ENCODE measurements at regions not wholly inside any gene's neighbourhood (a gene's known extent, or its start where the extent isn't known, plus 50 kb on each side); places are given as distances from the start of the nearest gene placed in this dataset.
"Not testable (repeated sequence)": the region's sequence is repeated elsewhere in the genome, so short reads cannot be mapped to it uniquely, and the experiment has no call there.

DNA sequence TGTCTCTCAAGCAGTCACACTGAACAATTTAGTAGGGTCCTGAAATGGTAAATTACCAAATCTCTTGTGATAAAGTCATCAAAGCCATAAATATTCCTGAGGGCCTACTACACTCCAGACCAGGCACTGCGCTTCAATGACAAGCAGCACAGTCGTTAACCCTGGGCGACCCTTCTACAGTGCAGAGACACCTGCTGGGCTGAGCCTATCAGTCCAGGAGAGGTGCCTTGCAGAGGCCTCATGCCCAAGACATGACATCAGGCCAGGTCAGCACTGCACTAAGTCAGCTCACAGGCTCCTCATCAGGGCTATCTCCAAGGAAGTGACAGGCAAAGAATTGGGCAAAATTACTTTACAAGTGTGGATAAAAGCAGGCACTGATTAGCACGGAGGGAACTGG, 166.4 kb upstream of the EPB41L3 start:
- Histone ChIP-seq H3K36me3 (ENCODE audit: insufficient read depth, low read length) (no peaks in the 10 kb centered on the region), H3K9me3 (ENCODE audit: low read depth, low read length) (no peaks in the 10 kb centered on the region), H3K9ac (ENCODE audit: insufficient read length) (no peak overlapping the region), H3K27ac (no peak overlapping the region), H3K4me3 (no peak overlapping the region)
- TF ChIP-seq FOXP2 (optimal IDR thresholded peaks at IDR 0.05; ENCODE audit: control extremely low read depth, extremely low read length, insufficient read depth) (no peak), EZH2 (IDR thresholded peaks at IDR 0.05) (no peak), POLR2AphosphoS5 (IDR thresholded peaks at IDR 0.05; ENCODE audit: borderline replicate concordance, low read depth, low read length) (no peak)
- no peak for DNase-seq (ENCODE audit: low read depth, low spot score)

DNA sequence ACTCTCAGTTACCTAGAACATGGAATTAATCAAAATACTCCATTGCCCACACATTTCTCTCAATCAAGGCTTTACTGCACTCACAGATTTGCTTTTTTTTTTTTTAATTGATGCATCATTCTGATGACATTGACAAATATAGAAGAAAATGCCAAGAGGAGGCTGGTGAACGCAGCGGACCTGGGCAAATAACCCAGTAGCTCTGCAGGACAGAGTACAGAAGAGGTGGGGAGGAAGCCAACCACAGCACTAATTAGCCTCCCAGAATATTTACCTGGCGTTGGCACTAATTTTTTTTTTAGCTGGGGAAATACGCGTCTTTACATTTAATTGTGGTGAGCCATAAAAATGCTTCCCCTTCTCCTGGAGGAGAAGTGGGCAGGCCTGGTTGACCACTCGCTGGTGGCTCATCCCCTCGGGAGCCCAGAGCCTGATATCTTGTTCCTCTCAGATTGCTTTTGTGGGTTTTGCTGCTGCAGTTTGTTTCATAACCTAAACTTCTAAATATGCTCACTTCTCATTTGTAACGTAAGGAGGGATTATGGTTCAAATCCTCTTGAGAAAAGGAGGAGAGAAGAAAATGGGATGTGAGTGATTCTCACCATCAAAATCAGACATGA, 165.8 kb upstream of the EPB41L3 start:
- Histone ChIP-seq H3K4me3 (no peak overlapping the region), H3K36me3 (ENCODE audit: insufficient read depth, low read length) (no peaks in the 10 kb centered on the region), H3K9ac (ENCODE audit: insufficient read length) (no peak overlapping the region), H3K9me3 (ENCODE audit: low read depth, low read length) (no peaks in the 10 kb centered on the region), H3K27ac (no peak overlapping the region)
- TF ChIP-seq FOXP2 (optimal IDR thresholded peaks at IDR 0.05; ENCODE audit: control extremely low read depth, extremely low read length, insufficient read depth) (no peak), EZH2 (IDR thresholded peaks at IDR 0.05) (no peak), POLR2AphosphoS5 (IDR thresholded peaks at IDR 0.05; ENCODE audit: borderline replicate concordance, low read depth, low read length) (no peak)
- no peak for DNase-seq (ENCODE audit: low read depth, low spot score)

DNA sequence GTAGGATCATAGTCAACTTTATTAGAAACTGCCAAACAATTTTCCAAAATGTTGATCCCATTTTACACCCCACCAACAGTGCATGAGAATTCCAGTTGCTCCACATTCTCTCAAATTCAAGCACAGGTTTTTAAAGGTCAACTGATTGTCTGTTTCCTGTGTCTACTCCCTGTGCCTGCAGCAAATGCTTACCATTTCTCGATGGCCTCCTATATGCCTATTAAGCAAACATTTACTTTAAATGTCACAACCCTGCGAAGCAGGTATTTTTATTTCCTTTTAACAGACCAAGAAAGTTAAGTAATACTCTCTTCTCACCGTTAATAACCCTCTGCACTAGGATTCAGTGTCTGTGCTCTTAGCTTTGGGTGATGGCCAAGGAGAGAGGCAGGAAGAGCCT, 163.8 kb upstream of the EPB41L3 start:
- H3K4me3 ChIP-seq, result no peak overlapping the region
- DNase-seq (ENCODE audit: low read depth, low spot score), result no peak
- no peak for TF ChIP-seq POLR2AphosphoS5 (IDR thresholded peaks at IDR 0.05; ENCODE audit: borderline replicate concordance, low read depth, low read length)
- TF ChIP-seq FOXP2 (optimal IDR thresholded peaks at IDR 0.05; ENCODE audit: control extremely low read depth, extremely low read length, insufficient read depth), result no peak
- TF ChIP-seq EZH2 (IDR thresholded peaks at IDR 0.05), result no peak
- no peaks in the 10 kb centered on the region for H3K36me3 ChIP-seq (ENCODE audit: insufficient read depth, low read length)
- no peak overlapping the region for H3K9ac ChIP-seq (ENCODE audit: insufficient read length)
- no peak overlapping the region for H3K27ac ChIP-seq
- no peaks in the 10 kb centered on the region for H3K9me3 ChIP-seq (ENCODE audit: low read depth, low read length)

DNA sequence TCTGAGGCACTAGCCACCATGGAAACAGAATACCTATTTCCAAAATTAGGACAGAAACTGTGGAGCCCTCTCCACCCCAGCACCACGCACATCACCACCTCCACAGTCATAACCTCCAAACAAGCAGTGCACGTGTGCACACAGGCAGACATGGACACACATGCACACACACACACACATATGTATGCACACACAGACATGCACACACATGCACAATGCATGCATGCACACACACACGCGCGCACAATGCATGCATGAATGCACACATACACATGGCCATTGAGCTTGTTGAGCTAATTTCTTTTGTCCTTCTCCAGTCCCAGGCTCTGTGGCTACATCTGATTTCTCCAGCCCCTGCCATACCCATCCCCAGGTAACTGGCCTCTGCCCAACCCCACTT, 161.6 kb upstream of the EPB41L3 start:
- no peaks in the 10 kb centered on the region for H3K36me3 ChIP-seq (ENCODE audit: insufficient read depth, low read length)
- H3K9me3 ChIP-seq (ENCODE audit: low read depth, low read length), result no peaks in the 10 kb centered on the region
- TF ChIP-seq FOXP2 (optimal IDR thresholded peaks at IDR 0.05; ENCODE audit: control extremely low read depth, extremely low read length, insufficient read depth), result no peak
- no peak for TF ChIP-seq EZH2 (IDR thresholded peaks at IDR 0.05)
- no peak for TF ChIP-seq POLR2AphosphoS5 (IDR thresholded peaks at IDR 0.05; ENCODE audit: borderline replicate concordance, low read depth, low read length)
- no peak for DNase-seq (ENCODE audit: low read depth, low spot score)
- H3K4me3 ChIP-seq, result no peak overlapping the region
- no peak overlapping the region for H3K9ac ChIP-seq (ENCODE audit: insufficient read length)
- H3K27ac ChIP-seq, result no peak overlapping the region

DNA sequence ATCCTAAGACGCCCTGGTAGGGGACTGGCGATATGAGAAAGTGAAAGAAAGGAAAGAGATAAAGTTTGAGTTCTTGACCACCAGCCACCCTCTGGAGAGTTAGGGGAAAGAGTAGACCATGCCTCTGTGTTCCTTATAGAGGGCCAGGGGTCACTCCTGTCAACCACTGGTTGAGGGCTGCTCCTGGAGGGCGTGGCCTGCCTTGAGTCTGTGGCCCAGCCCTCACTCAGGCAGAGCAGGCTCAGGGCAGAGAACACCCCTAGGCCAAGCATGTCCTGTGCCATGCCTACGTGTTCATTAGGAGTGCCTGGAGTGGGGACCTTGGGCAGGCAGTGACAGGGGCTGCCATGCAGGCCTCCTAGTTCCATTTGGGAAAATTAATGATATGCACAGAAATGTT, 161.1 kb upstream of the EPB41L3 start:
- H3K4me3 ChIP-seq, result no peak overlapping the region
- no peaks in the 10 kb centered on the region for H3K9me3 ChIP-seq (ENCODE audit: low read depth, low read length)
- no peak for TF ChIP-seq FOXP2 (optimal IDR thresholded peaks at IDR 0.05; ENCODE audit: control extremely low read depth, extremely low read length, insufficient read depth)
- no peaks in the 10 kb centered on the region for H3K36me3 ChIP-seq (ENCODE audit: insufficient read depth, low read length)
- no peak for DNase-seq (ENCODE audit: low read depth, low spot score)
- no peak overlapping the region for H3K9ac ChIP-seq (ENCODE audit: insufficient read length)
- H3K27ac ChIP-seq, result no peak overlapping the region

DNA sequence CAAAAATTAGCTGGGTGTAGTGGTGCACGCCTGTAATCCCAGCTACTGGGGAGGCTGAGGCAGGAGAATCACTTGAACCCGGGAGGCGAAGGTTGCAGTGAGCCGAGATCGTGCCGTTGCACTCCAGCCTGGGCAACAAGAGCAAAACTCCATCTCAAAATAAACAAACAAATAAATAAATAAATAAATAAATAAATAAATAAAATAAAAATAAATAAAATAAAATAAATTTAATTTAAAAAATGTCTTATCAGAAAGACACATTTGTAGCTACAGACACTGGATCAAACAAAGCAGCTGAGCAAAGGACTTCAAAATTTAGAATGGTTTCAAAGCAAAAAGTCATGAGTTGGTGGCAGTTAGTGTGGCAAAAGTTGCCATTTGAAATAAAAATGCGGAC, 158.2 kb upstream of the EPB41L3 start:
- H3K9me3 ChIP-seq (ENCODE audit: low read depth, low read length); H3K27ac ChIP-seq; DNase-seq (ENCODE audit: low read depth, low spot score); H3K9ac ChIP-seq (ENCODE audit: insufficient read length); H3K4me3 ChIP-seq; H3K36me3 ChIP-seq (ENCODE audit: insufficient read depth, low read length): not testable (repeated sequence)

DNA sequence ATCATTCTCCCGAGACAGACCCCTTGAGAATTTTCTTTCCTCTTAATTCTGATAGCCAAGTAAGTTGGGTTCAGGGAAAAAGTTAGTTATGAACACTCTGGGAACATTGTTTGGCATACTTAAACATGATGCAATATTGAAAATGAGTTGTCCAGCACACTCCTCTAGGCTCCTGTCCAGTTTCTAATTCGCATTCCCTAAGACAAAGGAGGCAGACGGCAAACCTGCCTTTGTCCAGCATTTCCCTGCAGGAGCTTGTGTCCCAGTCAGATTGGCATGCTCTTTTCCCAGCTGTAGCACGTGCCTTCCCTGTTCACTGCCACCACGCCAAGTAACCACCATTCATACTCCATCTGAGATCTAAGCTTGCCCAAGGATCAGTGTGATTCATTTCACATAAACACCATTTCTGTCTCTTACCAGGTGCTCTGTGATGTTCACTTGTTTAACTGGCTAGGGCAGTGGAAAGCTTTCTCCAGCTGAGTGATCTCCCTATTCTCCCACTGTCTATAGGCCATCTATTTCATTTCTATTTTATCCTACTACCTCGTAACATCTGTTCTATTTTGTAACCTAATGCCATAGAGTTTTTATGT, 150.0 kb upstream of the EPB41L3 start:
- Histone ChIP-seq H3K9ac (ENCODE audit: insufficient read length) (no peak overlapping the region), H3K27ac (no peak overlapping the region), H3K36me3 (ENCODE audit: insufficient read depth, low read length) (no peaks in the 10 kb centered on the region), H3K9me3 (ENCODE audit: low read depth, low read length) (no peaks in the 10 kb centered on the region), H3K4me3 (no peak overlapping the region)
- no peak for DNase-seq (ENCODE audit: low read depth, low spot score)
- TF ChIP-seq POLR2AphosphoS5 (IDR thresholded peaks at IDR 0.05; ENCODE audit: borderline replicate concordance, low read depth, low read length), result no peak
- no peak for TF ChIP-seq FOXP2 (optimal IDR thresholded peaks at IDR 0.05; ENCODE audit: control extremely low read depth, extremely low read length, insufficient read depth)
- no peak for TF ChIP-seq EZH2 (IDR thresholded peaks at IDR 0.05)

DNA sequence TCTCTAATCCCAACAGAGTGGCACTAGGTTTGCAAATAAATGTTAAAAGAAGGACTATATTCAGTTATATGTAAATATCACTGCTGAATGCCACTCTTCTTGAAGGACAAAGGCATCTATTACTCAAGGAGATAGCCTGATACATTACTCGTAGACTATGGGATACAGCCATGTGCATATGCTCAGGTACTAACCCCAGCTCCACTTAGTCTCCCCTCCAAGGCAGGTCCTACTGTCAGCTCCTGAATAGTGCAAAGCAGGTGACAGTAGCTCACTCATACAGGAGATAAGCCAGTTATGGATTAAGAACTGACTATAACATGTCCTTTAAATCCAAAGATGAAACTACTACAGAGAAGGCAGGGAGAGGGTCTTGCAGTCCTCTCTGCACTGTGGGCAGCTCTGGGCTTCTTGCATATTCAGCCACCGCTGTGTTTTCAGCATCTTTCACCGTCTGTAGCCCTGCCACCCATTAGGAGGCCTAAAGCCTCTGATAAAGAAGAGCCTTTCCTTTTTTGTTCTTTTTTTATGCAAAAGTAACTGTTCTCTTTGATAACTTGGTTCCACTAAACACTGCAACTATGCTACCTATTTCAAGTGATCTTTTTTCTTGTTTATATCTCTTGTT, 135.1 kb upstream of the EPB41L3 start:
- Histone ChIP-seq H3K4me3 (no peak overlapping the region), H3K36me3 (ENCODE audit: insufficient read depth, low read length) (no peaks in the 10 kb centered on the region), H3K9ac (ENCODE audit: insufficient read length) (no peak overlapping the region), H3K27ac (no peak overlapping the region), H3K9me3 (ENCODE audit: low read depth, low read length) (no peaks in the 10 kb centered on the region)
- no peak for DNase-seq (ENCODE audit: low read depth, low spot score)
- TF ChIP-seq POLR2AphosphoS5 (IDR thresholded peaks at IDR 0.05; ENCODE audit: borderline replicate concordance, low read depth, low read length) (no peak), FOXP2 (optimal IDR thresholded peaks at IDR 0.05; ENCODE audit: control extremely low read depth, extremely low read length, insufficient read depth) (no peak), EZH2 (IDR thresholded peaks at IDR 0.05) (no peak)

DNA sequence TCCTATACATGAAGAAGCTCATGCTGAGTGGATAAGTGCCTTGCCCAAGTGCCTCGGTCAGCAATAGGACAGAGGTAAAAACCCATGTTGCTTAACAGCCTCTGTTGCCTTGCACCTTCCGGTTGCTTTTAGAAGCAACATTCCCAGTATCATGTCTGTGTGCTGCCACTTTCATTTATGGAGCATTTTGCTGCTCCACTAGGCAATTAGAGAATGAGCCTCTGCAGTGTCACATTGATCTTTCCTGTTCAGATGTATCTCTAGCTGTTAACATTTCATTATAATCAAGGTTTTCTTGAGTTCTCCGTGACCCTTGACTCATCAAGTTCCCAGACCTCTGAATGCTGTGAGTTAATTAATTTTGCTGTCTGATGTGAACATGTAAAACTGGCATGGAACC, 134.5 kb upstream of the EPB41L3 start:
- Histone ChIP-seq H3K9me3 (ENCODE audit: low read depth, low read length) (no peaks in the 10 kb centered on the region), H3K4me3 (no peak overlapping the region)

More for the DNA sequence above, 134.5 kb upstream of the EPB41L3 start:
- no peak for DNase-seq (ENCODE audit: low read depth, low spot score)
- Histone ChIP-seq H3K27ac (no peak overlapping the region), H3K36me3 (ENCODE audit: insufficient read depth, low read length) (no peaks in the 10 kb centered on the region), H3K9ac (ENCODE audit: insufficient read length) (no peak overlapping the region)
- TF ChIP-seq FOXP2 (optimal IDR thresholded peaks at IDR 0.05; ENCODE audit: control extremely low read depth, extremely low read length, insufficient read depth) (no peak), EZH2 (IDR thresholded peaks at IDR 0.05) (no peak), POLR2AphosphoS5 (IDR thresholded peaks at IDR 0.05; ENCODE audit: borderline replicate concordance, low read depth, low read length) (no peak)
